Right atrium auricular region (tissue), 2 donors: ENCODE measurements at regions not wholly inside any gene's neighbourhood (a gene's known extent, or its start where the extent isn't known, plus 50 kb on each side); places are given as distances from the start of the nearest gene placed in this dataset.

Source experiments
- DNase-seq: peaks from one replicate; pipeline ENCODE4 v3.0.0-alpha.2; 2019; ENCODE audit warnings: low spot score
- H3K27ac ChIP-seq, 2 donors: fragments of 200-600 bp; sonication (generic); 1 replicate in 1 of 2; 2 replicates in 1 of 2; pipeline ENCODE4 v1.5.1; 2016 to 2019
- H3K27me3 ChIP-seq, 2 donors: fragments of 200-600 bp; sonication (generic); one replicate each; pipeline versions ENCODE4 v1.5.1 to v1.6.0; 2017 to 2019
- H3K36me3 ChIP-seq: fragments of 200-600 bp; sonication (generic); one replicate; pipeline ENCODE4 v1.5.1; 2016
- H3K4me1 ChIP-seq, 2 donors: fragments of 200-600 bp; sonication (generic); one replicate each; pipeline versions ENCODE4 v1.5.1 to v1.6.0; 2017 to 2019
- H3K4me3 ChIP-seq, 2 donors: fragments of 200-600 bp; sonication (generic); 1 replicate in 1 of 2; 2 replicates in 1 of 2; pipeline ENCODE4 v1.5.1; 2017 to 2019; ENCODE audit warnings: mild to moderate bottlenecking in 1 of 2, moderate library complexity in 1 of 2
- H3K9me3 ChIP-seq, 2 donors: fragments of 200-600 bp; sonication (generic); one replicate each; pipeline ENCODE4 v1.5.1; 2019
- TF ChIP-seq, protein P1 (sequence below), 2 donors: fragments of 200-600 bp; sonication (generic); IDR thresholded peaks; one replicate each; pipeline ENCODE4 v1.5.1; 2019; ENCODE audit warnings: antibody characterized with exemption in 2 of 2

DNA sequence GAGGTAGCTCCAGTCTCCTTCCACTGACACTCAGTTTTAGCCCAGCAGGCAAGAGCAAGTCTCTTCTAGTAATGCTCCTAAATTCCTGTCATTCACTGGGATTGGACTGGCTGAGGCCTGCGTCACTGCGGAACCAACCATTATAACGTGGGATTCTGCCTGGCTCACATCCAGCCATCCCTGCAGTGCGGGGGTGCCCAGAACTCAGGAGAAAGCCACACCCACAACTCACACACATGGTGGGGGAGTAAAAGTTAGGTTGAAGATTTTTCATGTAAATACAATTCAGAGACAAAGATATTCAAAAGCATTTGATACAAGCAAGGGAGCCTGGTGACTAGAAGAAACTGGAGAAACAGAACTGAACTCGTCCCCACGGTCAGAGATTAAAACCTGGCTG lies 504.0 kb upstream of the CDH4 start:
- H3K4me3 ChIP-seq, result no peak overlapping the region
- H3K4me1 ChIP-seq, result no peaks in the 10 kb centered on the region
- H3K9me3 ChIP-seq, result no peaks in the 10 kb centered on the region
- DNase-seq, result no peak
- H3K27me3 ChIP-seq, result no peaks in the 10 kb centered on the region
- no peaks in the 10 kb centered on the region for H3K36me3 ChIP-seq
- H3K27ac ChIP-seq, result no peak overlapping the region
- TF ChIP-seq, protein P1, sequence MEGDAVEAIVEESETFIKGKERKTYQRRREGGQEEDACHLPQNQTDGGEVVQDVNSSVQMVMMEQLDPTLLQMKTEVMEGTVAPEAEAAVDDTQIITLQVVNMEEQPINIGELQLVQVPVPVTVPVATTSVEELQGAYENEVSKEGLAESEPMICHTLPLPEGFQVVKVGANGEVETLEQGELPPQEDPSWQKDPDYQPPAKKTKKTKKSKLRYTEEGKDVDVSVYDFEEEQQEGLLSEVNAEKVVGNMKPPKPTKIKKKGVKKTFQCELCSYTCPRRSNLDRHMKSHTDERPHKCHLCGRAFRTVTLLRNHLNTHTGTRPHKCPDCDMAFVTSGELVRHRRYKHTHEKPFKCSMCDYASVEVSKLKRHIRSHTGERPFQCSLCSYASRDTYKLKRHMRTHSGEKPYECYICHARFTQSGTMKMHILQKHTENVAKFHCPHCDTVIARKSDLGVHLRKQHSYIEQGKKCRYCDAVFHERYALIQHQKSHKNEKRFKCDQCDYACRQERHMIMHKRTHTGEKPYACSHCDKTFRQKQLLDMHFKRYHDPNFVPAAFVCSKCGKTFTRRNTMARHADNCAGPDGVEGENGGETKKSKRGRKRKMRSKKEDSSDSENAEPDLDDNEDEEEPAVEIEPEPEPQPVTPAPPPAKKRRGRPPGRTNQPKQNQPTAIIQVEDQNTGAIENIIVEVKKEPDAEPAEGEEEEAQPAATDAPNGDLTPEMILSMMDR (IDR thresholded peaks at IDR 0.05), result no peak

DNA sequence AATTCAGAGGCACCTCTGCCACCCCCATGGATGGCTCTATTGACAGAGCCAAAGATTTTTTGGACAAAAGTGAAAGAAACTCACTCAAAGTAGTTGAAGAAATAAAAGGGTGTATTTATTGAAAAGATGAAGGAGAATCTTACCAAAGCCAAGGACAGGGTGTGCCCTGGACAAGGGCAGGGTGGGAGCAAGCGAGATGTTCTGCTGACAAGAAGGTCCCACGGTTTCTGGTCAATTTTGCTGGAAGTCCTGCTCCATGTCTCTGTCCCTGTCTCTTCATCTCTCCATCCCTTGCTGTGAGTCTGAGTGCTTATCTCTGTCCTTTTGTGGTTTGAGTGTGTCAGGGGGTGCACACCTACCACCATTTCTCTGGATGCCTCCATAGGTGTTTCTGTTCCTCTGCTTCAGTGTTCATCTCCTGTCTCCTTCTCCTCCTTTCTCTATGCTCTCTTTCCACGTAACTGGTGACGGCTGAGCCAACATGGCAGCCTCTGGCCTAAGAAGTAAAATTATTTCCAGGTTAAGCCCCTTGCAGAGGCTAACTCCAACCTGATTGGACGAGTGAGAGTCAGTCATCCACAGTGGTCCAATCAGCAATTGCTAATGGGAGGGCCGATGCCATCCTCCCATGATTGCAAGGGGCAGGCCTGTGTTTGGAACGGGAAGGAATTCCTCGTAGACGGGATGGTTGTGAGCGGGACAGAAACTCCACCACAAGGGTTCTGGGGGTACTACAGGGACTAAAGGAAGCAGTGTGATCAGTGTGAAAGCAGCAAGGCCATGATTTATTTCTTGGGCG lies 502.1 kb upstream of the CDH4 start:
- no peaks in the 10 kb centered on the region for H3K27me3 ChIP-seq
- H3K36me3 ChIP-seq, result no peaks in the 10 kb centered on the region
- H3K4me1 ChIP-seq, result no peaks in the 10 kb centered on the region
- no peak for DNase-seq
- TF ChIP-seq, protein P1 (IDR thresholded peaks at IDR 0.05), result no peak
- H3K4me3 ChIP-seq, result no peak overlapping the region
- H3K9me3 ChIP-seq, result no peaks in the 10 kb centered on the region
- no peak overlapping the region for H3K27ac ChIP-seq

DNA sequence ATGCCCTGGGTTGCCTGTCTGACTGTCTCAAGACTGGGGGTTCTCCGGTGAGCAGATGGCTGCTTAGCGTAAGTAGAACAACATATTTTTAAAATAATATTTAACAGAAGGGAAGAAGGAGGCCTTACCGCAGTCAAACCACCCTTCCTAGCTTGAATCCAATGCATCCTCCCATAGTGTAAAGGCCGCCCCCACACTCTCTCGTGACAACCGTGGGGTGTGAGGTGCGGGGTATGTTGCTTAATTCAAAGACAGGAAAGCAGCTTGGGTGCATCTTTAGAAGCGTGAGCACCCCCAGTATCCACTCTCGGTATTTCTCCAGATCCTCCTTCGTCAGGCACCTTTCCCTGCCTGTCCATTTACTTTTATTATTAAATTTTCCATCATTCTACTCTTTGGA lies 501.2 kb upstream of the CDH4 start:
- DNase-seq, result no peak
- Histone ChIP-seq H3K4me3 (no peak overlapping the region), H3K4me1 (no peaks in the 10 kb centered on the region), H3K9me3 (no peaks in the 10 kb centered on the region), H3K36me3 (no peaks in the 10 kb centered on the region), H3K27me3 (no peaks in the 10 kb centered on the region), H3K27ac (no peak overlapping the region)
- TF ChIP-seq, protein P1 (IDR thresholded peaks at IDR 0.05), result no peak

DNA sequence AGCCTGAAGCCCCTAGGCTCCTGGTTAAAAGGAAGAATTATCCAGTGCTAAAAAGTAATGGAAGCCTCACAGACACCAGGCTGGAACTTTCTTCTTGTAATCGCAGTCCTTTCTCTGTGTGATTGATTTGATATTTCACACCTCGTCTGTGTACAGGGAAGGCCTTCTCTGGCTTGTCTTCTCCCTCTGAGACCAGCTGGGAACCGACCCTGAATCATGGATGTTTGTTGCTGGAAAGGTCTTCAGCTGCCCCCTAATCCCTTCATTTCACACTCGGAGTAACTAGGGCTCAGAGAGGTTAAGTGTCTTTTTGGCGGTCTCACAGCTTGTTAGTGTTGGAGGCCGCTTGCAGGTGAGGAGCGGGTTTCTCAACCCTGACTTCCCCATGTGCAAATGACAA lies 500.2 kb upstream of the CDH4 start:
- no peak overlapping the region for H3K27ac ChIP-seq
- TF ChIP-seq, protein P1 (IDR thresholded peaks at IDR 0.05), result no peak
- H3K36me3 ChIP-seq, result no peaks in the 10 kb centered on the region
- no peaks in the 10 kb centered on the region for H3K9me3 ChIP-seq
- no peak overlapping the region for H3K4me3 ChIP-seq
- no peaks in the 10 kb centered on the region for H3K4me1 ChIP-seq
- no peak for DNase-seq
- H3K27me3 ChIP-seq, result no peaks in the 10 kb centered on the region

DNA sequence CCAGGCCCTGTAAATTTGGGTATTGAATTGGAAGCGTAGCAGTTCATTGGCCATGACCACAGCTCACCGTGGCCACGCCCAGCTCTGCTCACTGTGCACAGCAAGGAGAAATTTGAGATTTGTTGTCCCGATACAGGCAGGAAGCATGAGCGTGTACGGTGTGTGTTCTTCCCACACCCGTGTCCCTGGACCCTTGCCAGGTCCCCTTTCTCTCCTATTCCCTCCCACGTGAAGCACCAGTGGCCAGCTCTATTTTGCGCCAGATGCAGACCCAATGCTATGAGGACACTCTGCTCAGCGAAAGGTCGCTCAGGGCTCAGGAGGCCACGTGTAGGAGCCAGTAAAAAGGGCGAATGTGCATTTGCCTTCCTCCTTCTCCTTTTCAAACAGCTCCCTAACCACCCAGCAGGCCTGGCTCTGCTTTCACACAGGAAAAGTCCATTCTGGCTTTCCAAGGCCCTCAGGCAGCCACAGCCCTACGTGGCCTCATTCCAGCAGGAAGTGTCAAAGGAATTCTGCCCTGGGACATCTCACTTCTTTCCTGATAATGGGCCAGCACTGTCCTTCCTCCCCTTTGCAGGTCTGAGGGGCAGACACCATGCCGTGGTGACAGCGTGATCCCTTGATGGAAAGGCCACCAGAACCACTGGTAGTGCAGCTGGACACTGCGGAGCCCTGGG lies 499.2 kb upstream of the CDH4 start:
- TF ChIP-seq, protein P1 (IDR thresholded peaks at IDR 0.05), result no peak
- Histone ChIP-seq H3K9me3 (no peaks in the 10 kb centered on the region), H3K27ac (no peak overlapping the region), H3K4me3 (no peak overlapping the region), H3K36me3 (no peaks in the 10 kb centered on the region), H3K4me1 (no peaks in the 10 kb centered on the region), H3K27me3 (no peaks in the 10 kb centered on the region)
- DNase-seq, result no peak
